Stimulated activated naive CD8-positive, alpha-beta T cell treated with anti-CD3 and anti-CD28 coated beads, Interleukin-15, Interleukin-2, amounts not matched to agents 100 ng/mL and 50 ng/mL, for 24 hours (primary cell): ENCODE measurements at regions not wholly inside any gene's neighbourhood (a gene's known extent, or its start where the extent isn't known, plus 50 kb on each side); places are given as distances from the start of the nearest gene placed in this dataset.
"Not testable (repeated sequence)": the region's sequence is repeated elsewhere in the genome, so short reads cannot be mapped to it uniquely, and the experiment has no call there.

Experiments
- H3K27ac Mint-ChIP-seq: one replicate; pipeline ENCODE4 v1.8.0; 2021; ENCODE audit warnings: mild to moderate bottlenecking, mixed read lengths
- H3K27me3 Mint-ChIP-seq: one replicate; pipeline ENCODE4 v1.8.0; 2021; ENCODE audit warnings: mixed read lengths
- H3K36me3 Mint-ChIP-seq: one replicate; pipeline ENCODE4 v1.8.0; 2021; ENCODE audit warnings: low read depth, mixed read lengths
- H3K4me1 Mint-ChIP-seq: one replicate; pipeline ENCODE4 v1.8.0; 2021; ENCODE audit warnings: low read depth, mixed read lengths
- H3K4me3 Mint-ChIP-seq: one replicate; pipeline ENCODE4 v1.8.0; 2021; ENCODE audit warnings: mild to moderate bottlenecking, mixed read lengths
- H3K9me3 Mint-ChIP-seq: one replicate; pipeline ENCODE4 v1.8.0; 2021; ENCODE audit warnings: mixed read lengths

DNA sequence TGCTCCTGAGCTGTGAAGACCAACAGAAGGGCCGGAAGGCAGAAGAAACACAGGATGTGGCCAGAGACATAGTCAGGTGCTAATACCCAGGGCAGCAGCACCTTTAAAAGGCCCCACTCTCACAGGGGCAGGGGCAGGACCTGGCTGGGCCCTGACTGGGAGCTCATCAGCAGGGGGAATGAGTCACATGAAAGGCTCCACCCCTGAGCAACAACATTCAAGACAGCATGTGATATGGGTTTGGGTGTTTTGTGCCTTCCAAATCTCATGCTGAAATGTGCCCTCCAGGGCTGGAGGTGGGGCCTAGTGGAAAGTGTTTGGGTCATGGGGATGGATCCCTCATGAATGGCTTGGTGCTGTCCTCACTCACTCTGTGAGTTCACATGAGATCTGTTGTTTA lies 181.7 kb downstream of the ERCC6L2 start:
- H3K4me1 Mint-ChIP-seq: peaks cover 32% of the 10 kb centered on the region
- H3K27me3 Mint-ChIP-seq: peaks cover 2% of the 10 kb centered on the region
- no peaks in the 10 kb centered on the region for H3K36me3 Mint-ChIP-seq
- H3K9me3 Mint-ChIP-seq: peaks cover 10% of the 10 kb centered on the region
- peak overlapping the region; percentile 38 for H3K27ac Mint-ChIP-seq
- no peak overlapping the region for H3K4me3 Mint-ChIP-seq

DNA sequence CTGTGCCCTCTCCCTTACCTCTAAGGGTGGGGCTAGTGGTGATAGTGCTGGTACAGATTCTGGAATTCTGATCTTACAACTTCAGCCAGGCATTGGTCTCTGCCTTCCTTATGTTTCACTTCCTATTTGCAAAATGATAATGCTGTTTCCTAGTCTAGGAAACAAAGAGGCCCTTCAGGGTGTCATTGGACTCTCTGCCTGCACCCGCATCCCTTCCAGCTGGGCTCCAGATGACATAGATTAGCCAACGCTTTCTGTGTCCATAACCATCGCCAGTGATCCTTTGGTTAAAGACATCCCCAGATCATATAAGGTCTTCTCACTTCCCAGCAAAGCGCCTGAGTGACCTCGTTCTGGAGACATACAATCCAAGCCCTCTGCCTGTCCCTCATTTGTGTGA lies 180.7 kb downstream of the ERCC6L2 start:
- no peak overlapping the region for H3K27ac Mint-ChIP-seq
- H3K4me3 Mint-ChIP-seq: no peak overlapping the region
- H3K9me3 Mint-ChIP-seq: peaks cover 10% of the 10 kb centered on the region
- H3K27me3 Mint-ChIP-seq: peaks cover 5% of the 10 kb centered on the region
- H3K36me3 Mint-ChIP-seq: no peaks in the 10 kb centered on the region
- H3K4me1 Mint-ChIP-seq: peaks cover 29% of the 10 kb centered on the region

DNA sequence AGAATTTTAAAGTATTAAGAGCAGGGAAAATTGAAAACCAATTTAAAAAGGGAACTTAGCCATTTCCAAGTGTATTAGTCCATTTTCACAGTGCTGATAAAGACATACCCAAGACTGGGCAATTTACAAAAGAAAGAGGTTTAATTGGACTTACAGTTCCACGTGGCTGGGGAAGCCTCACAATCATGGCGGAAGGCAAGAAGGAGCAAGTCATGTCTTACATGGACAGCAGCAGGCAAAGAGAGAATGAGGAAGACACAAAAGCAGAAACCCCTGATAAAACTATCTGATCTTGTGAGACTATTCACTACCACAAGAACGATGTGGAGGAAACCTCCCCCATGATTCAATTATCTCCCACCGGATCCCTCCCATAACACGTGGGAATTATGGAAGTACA lies 178.8 kb downstream of the ERCC6L2 start:
- not testable (repeated sequence) for H3K4me3 Mint-ChIP-seq, H3K27ac Mint-ChIP-seq, H3K9me3 Mint-ChIP-seq, H3K36me3 Mint-ChIP-seq, H3K27me3 Mint-ChIP-seq
- H3K4me1 Mint-ChIP-seq: peaks cover 24% of the 10 kb centered on the region

DNA sequence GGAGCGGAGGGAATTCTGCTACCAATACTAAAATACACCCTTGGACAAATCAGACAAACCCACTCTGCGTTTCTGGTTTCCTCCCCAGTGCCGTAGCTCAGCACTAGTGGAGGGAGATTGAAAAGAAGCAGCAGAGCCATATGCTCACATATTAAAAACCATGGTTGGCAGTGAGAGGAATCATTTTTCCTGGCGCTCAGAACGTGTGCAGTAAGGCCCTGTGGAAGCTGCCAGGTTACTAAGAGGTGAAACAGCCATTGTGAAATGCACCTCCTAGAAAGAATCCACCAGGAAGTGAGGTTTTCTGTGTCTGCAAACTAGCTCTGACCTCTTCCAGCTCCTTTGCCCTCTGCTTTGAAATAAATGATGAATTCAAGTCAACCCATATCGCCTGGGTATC lies 177.2 kb downstream of the ERCC6L2 start:
- Mint-ChIP-seq H3K4me3 (no peak overlapping the region), H3K27me3 (peaks cover 5% of the 10 kb centered on the region), H3K36me3 (no peaks in the 10 kb centered on the region), H3K27ac (no peak overlapping the region), H3K4me1 (peaks cover 29% of the 10 kb centered on the region), H3K9me3 (peaks cover 6% of the 10 kb centered on the region)

DNA sequence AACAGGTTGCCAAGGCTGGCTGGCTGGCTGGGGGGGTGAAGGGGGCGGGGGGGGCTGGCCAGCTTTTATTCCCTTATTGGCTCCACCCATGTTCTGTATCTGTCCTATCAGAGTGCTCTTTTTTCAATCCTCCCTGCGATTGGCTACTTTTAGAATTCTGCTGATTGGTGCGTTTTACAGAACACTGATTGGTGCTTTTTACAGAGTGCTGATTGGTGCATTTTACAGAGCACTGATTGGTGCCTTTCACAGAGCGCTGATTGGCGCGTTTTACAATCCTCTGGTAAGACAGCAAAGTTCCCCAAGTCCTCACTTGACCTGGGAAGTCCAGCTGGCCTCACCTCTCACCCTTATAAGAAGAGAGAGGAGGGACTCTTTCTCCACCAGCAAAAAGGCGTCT lies 175.9 kb downstream of the ERCC6L2 start:
- H3K4me1 Mint-ChIP-seq: peaks cover 20% of the 10 kb centered on the region
- no peaks in the 10 kb centered on the region for H3K36me3 Mint-ChIP-seq
- peaks cover 5% of the 10 kb centered on the region for H3K27me3 Mint-ChIP-seq
- H3K27ac Mint-ChIP-seq: no peak overlapping the region
- peaks cover 6% of the 10 kb centered on the region for H3K9me3 Mint-ChIP-seq
- no peak overlapping the region for H3K4me3 Mint-ChIP-seq

DNA sequence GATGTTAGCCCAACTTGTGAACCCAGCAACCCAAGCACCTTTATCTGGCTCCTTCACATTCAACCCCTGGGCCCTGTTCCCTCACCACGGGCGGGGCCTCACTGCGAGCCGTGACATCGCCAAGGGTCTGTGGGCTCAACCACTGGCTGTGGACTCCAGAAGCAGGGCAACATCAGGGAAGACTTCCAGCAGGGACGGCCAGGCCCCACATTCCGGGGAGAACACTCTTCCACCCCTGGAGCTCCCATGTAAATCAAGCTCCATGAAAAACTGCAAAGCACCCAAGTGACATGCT lies 175.3 kb downstream of the ERCC6L2 start:
- Mint-ChIP-seq H3K27ac (no peak overlapping the region), H3K9me3 (peaks cover 6% of the 10 kb centered on the region), H3K4me1 (peaks cover 17% of the 10 kb centered on the region), H3K27me3 (peaks cover 5% of the 10 kb centered on the region), H3K4me3 (no peak overlapping the region), H3K36me3 (no peaks in the 10 kb centered on the region)

DNA sequence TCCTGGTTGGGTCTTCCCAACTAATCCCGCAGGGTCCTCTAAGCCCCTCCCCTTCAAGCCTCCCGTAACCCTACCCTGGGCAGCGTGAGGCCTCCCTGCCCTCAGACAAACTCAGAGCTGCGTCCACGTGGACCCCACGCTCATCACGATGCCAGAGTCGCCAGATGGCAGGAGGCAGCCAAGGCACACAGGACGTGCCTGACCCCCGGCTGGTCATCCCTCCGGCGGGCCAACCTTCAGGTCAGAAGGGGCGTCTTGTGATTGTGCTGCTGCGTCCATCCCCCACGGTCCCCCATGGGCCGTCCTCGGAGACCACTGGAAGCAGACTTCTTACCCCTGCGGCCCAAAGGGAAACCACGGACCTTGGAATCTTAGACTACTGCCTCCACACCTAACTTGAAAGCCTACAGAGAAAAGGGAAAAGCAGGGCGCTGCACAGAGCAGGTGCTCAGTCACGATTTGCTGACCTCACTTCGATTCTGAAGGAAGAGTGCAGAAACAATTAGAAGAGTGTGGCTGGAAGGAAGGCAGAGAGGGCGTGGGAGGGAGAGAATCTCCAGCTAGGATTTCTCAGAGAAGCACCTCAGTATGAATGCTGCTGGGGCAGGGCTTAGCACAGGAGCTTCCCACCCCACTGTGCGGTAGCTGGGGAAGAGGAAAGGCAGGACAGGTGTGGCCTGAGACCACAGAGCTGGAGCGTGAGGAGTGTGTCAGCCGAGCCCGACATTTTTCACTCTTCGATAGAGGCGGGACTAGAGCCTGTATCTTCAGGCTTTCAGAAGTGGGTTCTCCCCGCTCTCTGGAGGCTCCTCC lies 174.8 kb downstream of the ERCC6L2 start:
- Mint-ChIP-seq H3K27ac (no peak overlapping the region), H3K4me3 (no peak overlapping the region), H3K4me1 (peaks cover 17% of the 10 kb centered on the region), H3K27me3 (peaks cover 5% of the 10 kb centered on the region), H3K36me3 (no peaks in the 10 kb centered on the region), H3K9me3 (peaks cover 6% of the 10 kb centered on the region)

DNA sequence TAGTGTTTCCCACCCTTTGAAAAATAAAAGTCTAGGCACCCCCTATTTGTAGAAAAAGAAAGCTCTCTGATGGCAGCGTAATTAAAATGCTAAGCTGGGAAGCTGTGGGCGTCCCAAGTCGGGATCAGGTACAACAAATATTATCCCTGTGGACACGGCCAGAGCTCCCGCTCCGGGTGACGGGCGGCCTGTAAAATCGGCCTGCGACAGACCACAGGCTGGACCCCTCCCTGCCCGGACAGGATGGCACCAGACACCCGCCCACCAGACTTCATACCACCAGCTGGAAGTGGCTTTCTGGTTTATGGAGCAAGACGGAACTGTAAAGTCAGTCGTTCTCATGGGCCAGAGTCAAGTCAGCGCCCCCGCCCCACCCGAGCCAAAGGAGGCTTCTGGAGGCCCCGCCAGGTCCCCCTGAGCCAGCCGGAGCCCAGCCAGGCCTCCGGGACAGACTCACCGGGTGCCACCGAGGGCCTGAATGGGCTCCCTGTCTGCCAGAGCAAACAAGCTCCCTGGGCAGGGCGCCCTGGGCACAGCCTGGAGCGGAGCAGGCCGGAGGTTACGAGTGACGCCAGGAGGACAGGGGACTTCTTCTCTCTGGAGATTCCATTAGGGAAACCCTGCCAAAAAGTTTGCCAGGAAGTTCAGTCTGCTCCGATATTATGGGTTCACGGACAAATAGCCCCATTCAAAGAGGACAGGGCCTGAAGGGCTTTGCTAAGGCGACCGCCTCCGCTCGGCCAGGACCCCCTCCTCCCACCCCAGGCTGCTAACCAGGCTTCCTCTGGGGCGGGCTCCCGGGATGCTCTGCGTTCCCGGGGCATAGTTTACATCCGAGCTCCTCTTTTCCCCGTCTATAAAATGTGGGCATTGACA lies 173.7 kb downstream of the ERCC6L2 start:
- H3K4me1 Mint-ChIP-seq: peaks cover 17% of the 10 kb centered on the region
- H3K9me3 Mint-ChIP-seq: peaks cover 2% of the 10 kb centered on the region
- no peaks in the 10 kb centered on the region for H3K36me3 Mint-ChIP-seq
- peaks cover 5% of the 10 kb centered on the region for H3K27me3 Mint-ChIP-seq
- H3K4me3 Mint-ChIP-seq: no peak overlapping the region
- peak overlapping the region; percentile 89 for H3K27ac Mint-ChIP-seq

DNA sequence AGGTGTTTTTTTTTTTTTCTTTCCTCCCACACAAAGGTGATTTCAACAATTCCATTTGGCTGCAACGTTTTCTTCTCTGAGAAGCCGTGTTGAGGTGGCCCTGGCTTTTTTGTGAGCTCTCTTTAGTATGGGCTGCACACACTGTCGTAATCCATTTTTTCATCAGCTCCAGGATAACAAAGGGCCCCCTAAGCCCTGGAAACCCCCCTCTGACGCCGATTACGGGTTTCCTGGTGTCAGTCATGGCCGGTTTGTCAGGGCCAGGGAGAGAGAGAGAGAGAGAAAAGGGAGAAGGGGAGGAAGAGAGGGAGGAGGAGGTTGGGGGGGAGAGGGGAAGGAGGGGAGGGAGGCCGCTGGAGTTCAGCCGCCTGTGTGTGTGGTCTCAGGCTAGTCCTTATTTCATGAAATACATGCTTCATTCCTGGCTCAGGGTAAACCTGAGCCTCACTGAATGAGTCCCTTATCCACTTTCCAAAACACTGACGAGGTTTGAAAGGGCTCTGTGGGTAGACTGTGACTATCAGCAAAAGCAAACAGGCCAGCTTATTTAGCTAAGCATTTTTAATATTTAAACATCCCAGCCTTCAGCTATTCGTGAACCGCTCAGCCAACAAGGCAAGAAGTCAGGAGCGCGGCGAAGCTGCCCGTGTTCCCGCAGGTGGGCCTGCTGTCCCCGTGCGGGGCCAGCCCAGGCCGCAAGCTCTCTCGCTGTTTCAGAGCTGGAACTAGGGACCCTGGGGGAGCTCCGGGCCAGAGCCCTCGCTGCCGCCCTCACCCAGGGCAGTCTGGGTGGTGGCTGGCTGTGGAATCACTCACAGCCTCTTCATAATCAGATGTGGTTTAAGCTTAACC lies 172.8 kb downstream of the ERCC6L2 start:
- Mint-ChIP-seq H3K4me1 (peaks cover 17% of the 10 kb centered on the region), H3K4me3 (no peak overlapping the region), H3K27ac (peak overlapping the region; percentile 89), H3K36me3 (no peaks in the 10 kb centered on the region), H3K9me3 (no peaks in the 10 kb centered on the region), H3K27me3 (peaks cover 5% of the 10 kb centered on the region)

DNA sequence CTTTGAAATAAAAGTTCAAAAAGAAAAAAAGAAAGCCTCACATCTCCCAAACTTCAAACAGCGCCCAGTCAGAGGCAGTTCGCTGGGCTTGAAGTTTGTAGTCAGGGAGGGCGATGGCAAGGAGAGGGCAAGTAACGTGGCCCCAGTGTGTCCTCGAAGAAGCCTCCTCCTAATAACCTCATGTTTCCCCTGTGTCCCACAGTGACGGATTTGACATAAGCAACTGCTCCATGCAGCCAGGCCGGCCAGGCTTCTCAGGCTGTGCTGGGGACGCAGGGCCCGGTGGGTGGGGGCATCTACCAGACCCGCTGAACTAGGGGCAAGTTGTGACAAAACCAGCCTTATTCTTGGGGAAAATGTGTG lies 172.2 kb downstream of the ERCC6L2 start:
- H3K27ac Mint-ChIP-seq: peak overlapping the region; percentile 89
- no peak overlapping the region for H3K4me3 Mint-ChIP-seq
- no peaks in the 10 kb centered on the region for H3K36me3 Mint-ChIP-seq
- H3K27me3 Mint-ChIP-seq: peaks cover 5% of the 10 kb centered on the region
- no peaks in the 10 kb centered on the region for H3K9me3 Mint-ChIP-seq
- peaks cover 17% of the 10 kb centered on the region for H3K4me1 Mint-ChIP-seq

DNA sequence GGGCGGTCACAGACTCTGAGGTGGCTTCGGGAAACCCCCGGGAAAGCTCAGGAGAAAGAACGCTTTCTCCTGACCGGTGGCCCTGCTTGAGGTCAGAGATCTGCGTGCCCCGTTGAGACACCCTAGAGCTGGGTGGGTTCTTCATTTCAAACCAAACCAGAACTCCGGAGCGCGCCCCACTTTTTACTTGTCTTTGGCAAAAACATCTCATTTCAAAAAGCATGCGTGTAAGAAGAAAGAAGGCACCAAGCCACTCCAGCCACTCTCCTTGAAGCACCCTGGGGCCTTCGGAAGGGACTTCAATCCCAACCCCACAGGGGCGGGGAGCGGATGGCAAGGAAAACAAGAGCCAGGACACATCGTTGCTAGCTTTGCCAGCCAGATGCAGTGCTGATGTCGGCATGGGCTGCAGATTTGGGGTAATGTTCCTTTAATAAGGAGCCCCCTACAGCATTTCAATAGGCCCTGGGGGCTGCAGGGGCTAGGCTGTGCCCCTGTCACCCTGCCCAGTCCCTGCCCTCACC lies 171.7 kb downstream of the ERCC6L2 start:
- no peaks in the 10 kb centered on the region for H3K9me3 Mint-ChIP-seq
- H3K27ac Mint-ChIP-seq: peak overlapping the region; percentile 89
- H3K36me3 Mint-ChIP-seq: no peaks in the 10 kb centered on the region
- peaks cover 3% of the 10 kb centered on the region for H3K27me3 Mint-ChIP-seq
- peaks cover 17% of the 10 kb centered on the region for H3K4me1 Mint-ChIP-seq
- no peak overlapping the region for H3K4me3 Mint-ChIP-seq

DNA sequence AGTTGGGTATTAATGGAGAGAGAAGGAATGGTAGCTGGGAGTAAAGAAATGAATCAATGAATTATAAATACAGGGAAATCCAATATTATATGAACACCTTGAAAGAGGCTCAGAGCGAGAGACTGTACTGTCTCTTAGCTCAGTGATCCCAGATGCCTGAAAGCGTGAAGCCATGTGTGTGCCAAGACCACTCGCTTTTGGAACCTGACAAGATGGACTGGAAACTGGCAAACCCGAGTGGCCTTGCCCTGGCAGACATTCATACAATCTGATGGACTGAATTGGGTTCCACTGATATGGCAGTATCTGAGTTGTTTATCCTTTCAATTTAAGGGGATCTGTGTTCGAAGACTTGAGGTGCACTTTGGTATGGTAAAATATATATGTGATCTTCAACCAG lies 170.3 kb downstream of the ERCC6L2 start:
- Mint-ChIP-seq H3K4me3 (no peak overlapping the region), H3K9me3 (no peaks in the 10 kb centered on the region), H3K27ac (no peak overlapping the region), H3K4me1 (peaks cover 17% of the 10 kb centered on the region), H3K36me3 (no peaks in the 10 kb centered on the region), H3K27me3 (no peaks in the 10 kb centered on the region)

DNA sequence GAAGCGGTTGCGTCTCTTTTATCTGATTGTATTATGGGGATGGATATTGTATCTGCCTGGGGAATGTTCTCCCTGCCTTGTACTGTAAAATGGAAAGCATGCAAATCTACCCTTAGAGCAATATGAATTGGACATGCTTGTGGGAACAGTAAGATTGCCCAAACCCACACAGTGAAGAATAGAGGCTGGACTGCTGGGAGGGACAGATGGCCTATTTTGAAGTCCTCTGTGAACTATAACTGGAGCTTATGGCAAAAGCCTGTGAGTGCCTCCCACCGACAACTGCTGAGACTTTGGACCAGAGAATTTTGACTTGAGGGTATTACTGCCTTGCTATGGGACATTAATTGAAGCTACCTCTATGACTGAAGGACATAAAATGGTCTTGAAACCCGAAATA lies 168.9 kb downstream of the ERCC6L2 start:
- peaks cover 17% of the 10 kb centered on the region for H3K4me1 Mint-ChIP-seq
- H3K36me3 Mint-ChIP-seq: no peaks in the 10 kb centered on the region
- no peaks in the 10 kb centered on the region for H3K27me3 Mint-ChIP-seq
- H3K9me3 Mint-ChIP-seq: no peaks in the 10 kb centered on the region
- no peak overlapping the region for H3K4me3 Mint-ChIP-seq
- no peak overlapping the region for H3K27ac Mint-ChIP-seq

DNA sequence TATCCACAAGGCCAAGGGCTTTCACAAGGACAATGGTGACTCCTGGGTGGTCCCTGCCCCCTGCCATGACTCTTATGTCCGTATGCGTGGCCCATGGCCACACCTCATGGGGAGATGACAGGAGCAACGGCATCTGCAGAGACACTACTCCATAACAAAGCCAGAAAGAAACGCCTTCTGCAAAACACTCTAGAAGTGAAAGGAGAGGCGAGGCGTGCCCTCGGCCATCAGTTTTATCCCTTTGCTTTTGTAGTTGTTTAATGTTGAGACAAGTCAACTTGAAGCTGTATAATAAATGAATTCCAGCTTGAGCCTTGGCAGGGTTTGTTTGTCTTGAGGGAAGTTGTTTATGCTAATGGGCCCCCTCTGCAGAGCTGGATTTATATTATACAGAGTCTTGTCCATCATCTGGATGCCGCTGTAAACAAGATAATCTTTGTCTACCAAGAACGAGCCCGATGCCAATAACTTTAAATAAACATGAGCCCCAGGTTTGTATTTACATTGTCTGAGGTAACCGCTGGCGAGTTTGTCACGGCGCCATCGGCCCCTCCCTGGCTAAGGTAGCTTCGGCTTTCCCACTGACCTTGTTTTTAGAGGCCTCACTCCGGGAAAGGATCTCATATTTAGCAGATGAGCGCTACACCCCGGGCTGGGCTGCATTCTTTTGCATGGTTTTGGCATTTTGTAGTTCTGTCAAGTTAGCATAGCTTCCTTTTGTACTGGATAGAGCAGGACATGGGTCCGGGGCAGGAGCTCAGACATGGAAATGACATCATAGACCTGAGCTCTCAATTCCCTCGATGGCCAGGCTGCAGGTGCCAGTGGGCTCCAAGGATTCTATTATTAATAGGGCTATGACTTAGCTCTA lies 165.3 kb downstream of the ERCC6L2 start:
- Mint-ChIP-seq H3K4me3 (no peak overlapping the region), H3K4me1 (no peaks in the 10 kb centered on the region), H3K36me3 (peaks cover 13% of the 10 kb centered on the region), H3K27me3 (no peaks in the 10 kb centered on the region), H3K27ac (no peak overlapping the region), H3K9me3 (peaks cover 23% of the 10 kb centered on the region)
